CD4-positive, alpha-beta T cell treated with Interleukin-4 for 1 hour (primary cell): ENCODE measurements at regions not wholly inside any gene's neighbourhood (a gene's known extent, or its start where the extent isn't known, plus 50 kb on each side); places are given as distances from the start of the nearest gene placed in this dataset.
"Not testable (repeated sequence)": the region's sequence is repeated elsewhere in the genome, so short reads cannot be mapped to it uniquely, and the experiment has no call there.

Experiments
- DNase-seq, 2 donors: peaks; one replicate each; pipeline ENCODE4 v3.0.0-alpha.2; 2020 to 2022

- DNase-seq, result no peak
Measured at GRCh38 chrX:7514871-7515599, 327.9 kb upstream of the VCX start.

- no peak for DNase-seq
Measured at GRCh38 chrX:7512845-7513244, 330.1 kb upstream of the VCX start.

- no peak for DNase-seq
Measured at GRCh38 chrX:7503251-7503650, 339.7 kb upstream of the VCX start.

GRCh38 chrX:7500386-7500785 is 342.6 kb upstream of the VCX start:
- no peak for DNase-seq

GRCh38 chrX:7486505-7486904 is 338.6 kb upstream of the PUDP start:
- no peak for DNase-seq

GRCh38 chrX:7485061-7485460 is 337.1 kb upstream of the PUDP start:
- no peak for DNase-seq

- no peak for DNase-seq
Measured at GRCh38 chrX:7480721-7481120, 332.8 kb upstream of the PUDP start.

GRCh38 chrX:7462110-7462509 is 314.2 kb upstream of the PUDP start:
- no peak for DNase-seq

- DNase-seq, result not testable (repeated sequence)
Measured at GRCh38 chrX:7461051-7461450, 313.1 kb upstream of the PUDP start.

- DNase-seq, result no peak
Measured at GRCh38 chrX:7447801-7448499, 300.0 kb upstream of the PUDP start.

GRCh38 chrX:7446815-7447214 is 298.9 kb upstream of the PUDP start:
- no peak for DNase-seq

GRCh38 chrX:7444967-7445366 is 297.0 kb upstream of the PUDP start:
- DNase-seq, result no peak

- no peak for DNase-seq
Measured at GRCh38 chrX:7441586-7441985, 293.6 kb upstream of the PUDP start.

GRCh38 chrX:7435822-7436221 is 287.9 kb upstream of the PUDP start:
- no peak for DNase-seq

GRCh38 chrX:7432901-7433300 is 284.9 kb upstream of the PUDP start:
- no peak for DNase-seq

GRCh38 chrX:7420717-7421116 is 272.8 kb upstream of the PUDP start:
- no peak for DNase-seq

- DNase-seq, result no peak
Measured at GRCh38 chrX:7414753-7415152, 266.8 kb upstream of the PUDP start.

- DNase-seq, result no peak
Measured at GRCh38 chrX:7412840-7413239, 264.9 kb upstream of the PUDP start.

GRCh38 chrX:7409866-7410265 is 261.9 kb upstream of the PUDP start:
- no peak for DNase-seq

GRCh38 chrX:7399373-7399772 is 251.4 kb upstream of the PUDP start:
- no peak for DNase-seq

GRCh38 chrX:7390441-7390840 is 242.5 kb upstream of the PUDP start:
- DNase-seq, result no peak

GRCh38 chrX:7389576-7389975 is 241.6 kb upstream of the PUDP start:
- DNase-seq, result no peak

GRCh38 chrX:7385131-7385530 is 237.2 kb upstream of the PUDP start:
- DNase-seq, result no peak

GRCh38 chrX:7378406-7378805 is 230.5 kb upstream of the PUDP start:
- no peak for DNase-seq
